ENCODE measurements at regions not wholly inside any gene's neighbourhood (a gene's known extent, or its start where the extent isn't known, plus 50 kb on each side); places are given as distances from the start of the nearest gene placed in this dataset.

- no peak for TF ChIP-seq CTCF (conservative IDR thresholded peaks at IDR 0.05; ENCODE audit: low read depth, low read length)
- no peak for TF ChIP-seq RAD21 (IDR thresholded peaks at IDR 0.05; ENCODE audit: low read length)
- TF ChIP-seq POLR2A (IDR thresholded peaks at IDR 0.05; ENCODE audit: low read depth, low read length), result no peak
- TF ChIP-seq MXI1 (IDR thresholded peaks at IDR 0.05; ENCODE audit: borderline replicate concordance, low read depth, low read length), result no peak
- no peak for TF ChIP-seq BHLHE40 (IDR thresholded peaks at IDR 0.05; ENCODE audit: low read depth, low read length)
- TF ChIP-seq SMC3 (IDR thresholded peaks at IDR 0.05; ENCODE audit: low read depth, low read length), result no peak
- TF ChIP-seq, protein P1, sequence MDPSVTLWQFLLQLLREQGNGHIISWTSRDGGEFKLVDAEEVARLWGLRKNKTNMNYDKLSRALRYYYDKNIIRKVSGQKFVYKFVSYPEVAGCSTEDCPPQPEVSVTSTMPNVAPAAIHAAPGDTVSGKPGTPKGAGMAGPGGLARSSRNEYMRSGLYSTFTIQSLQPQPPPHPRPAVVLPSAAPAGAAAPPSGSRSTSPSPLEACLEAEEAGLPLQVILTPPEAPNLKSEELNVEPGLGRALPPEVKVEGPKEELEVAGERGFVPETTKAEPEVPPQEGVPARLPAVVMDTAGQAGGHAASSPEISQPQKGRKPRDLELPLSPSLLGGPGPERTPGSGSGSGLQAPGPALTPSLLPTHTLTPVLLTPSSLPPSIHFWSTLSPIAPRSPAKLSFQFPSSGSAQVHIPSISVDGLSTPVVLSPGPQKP (IDR thresholded peaks at IDR 0.05; ENCODE audit: borderline replicate concordance, low read depth, low read length), result no peak
- no peak for TF ChIP-seq NFE2L2 (IDR thresholded peaks at IDR 0.05; ENCODE audit: low read depth, low read length)
- no peak for TF ChIP-seq RCOR1 (IDR thresholded peaks at IDR 0.05; ENCODE audit: insufficient replicate concordance, low read length)
- TF ChIP-seq, protein P2, sequence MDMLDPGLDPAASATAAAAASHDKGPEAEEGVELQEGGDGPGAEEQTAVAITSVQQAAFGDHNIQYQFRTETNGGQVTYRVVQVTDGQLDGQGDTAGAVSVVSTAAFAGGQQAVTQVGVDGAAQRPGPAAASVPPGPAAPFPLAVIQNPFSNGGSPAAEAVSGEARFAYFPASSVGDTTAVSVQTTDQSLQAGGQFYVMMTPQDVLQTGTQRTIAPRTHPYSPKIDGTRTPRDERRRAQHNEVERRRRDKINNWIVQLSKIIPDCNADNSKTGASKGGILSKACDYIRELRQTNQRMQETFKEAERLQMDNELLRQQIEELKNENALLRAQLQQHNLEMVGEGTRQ (IDR thresholded peaks at IDR 0.05; ENCODE audit: low read depth, low read length), result no peak
- no peak for TF ChIP-seq MAZ (IDR thresholded peaks at IDR 0.05; ENCODE audit: borderline replicate concordance, low read depth, low read length)
- TF ChIP-seq CEBPB (IDR thresholded peaks at IDR 0.05; ENCODE audit: low read depth, low read length), result no peak
These were observed 72.1 kb upstream of the RASA1 start for GRCh38 chr5:87195616-87196015.
